Upper lobe of left lung (tissue), 4 donors: ENCODE measurements at regions not wholly inside any gene's neighbourhood (a gene's known extent, or its start where the extent isn't known, plus 50 kb on each side); places are given as distances from the start of the nearest gene placed in this dataset.

ENCODE experiments used
- EP300 ChIP-seq, 4 donors: sonication (generic); formaldehyde crosslinking; IDR thresholded peaks; one replicate each; pipeline ENCODE4 v1.5.1; 2017; ENCODE audit warnings: antibody characterized with exemption in 4 of 4, control low read depth in 2 of 4
- TF ChIP-seq, protein P1 (sequence below), 6 experiments: fragments of 450-650 bp in 4 of 6; fragments of 200-600 bp in 2 of 6; sonication (generic) in 2 of 6; IDR thresholded peaks; one replicate each; pipeline ENCODE4 v1.5.1; 2016 to 2019; ENCODE audit warnings: antibody characterized with exemption in 6 of 6

- TF ChIP-seq EP300 (IDR thresholded peaks at IDR 0.05) = no peak
- TF ChIP-seq, protein P1, sequence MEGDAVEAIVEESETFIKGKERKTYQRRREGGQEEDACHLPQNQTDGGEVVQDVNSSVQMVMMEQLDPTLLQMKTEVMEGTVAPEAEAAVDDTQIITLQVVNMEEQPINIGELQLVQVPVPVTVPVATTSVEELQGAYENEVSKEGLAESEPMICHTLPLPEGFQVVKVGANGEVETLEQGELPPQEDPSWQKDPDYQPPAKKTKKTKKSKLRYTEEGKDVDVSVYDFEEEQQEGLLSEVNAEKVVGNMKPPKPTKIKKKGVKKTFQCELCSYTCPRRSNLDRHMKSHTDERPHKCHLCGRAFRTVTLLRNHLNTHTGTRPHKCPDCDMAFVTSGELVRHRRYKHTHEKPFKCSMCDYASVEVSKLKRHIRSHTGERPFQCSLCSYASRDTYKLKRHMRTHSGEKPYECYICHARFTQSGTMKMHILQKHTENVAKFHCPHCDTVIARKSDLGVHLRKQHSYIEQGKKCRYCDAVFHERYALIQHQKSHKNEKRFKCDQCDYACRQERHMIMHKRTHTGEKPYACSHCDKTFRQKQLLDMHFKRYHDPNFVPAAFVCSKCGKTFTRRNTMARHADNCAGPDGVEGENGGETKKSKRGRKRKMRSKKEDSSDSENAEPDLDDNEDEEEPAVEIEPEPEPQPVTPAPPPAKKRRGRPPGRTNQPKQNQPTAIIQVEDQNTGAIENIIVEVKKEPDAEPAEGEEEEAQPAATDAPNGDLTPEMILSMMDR (IDR thresholded peaks at IDR 0.05) = no peak
Measured at GRCh38 chr3:40939741-40940130, 259.6 kb upstream of the CTNNB1 start.
